ENCODE measurements at regions not wholly inside any gene's neighbourhood (a gene's known extent, or its start where the extent isn't known, plus 50 kb on each side); places are given as distances from the start of the nearest gene placed in this dataset.

- Histone ChIP-seq H3K9ac (ENCODE audit: low read depth, low read length) (no peak overlapping the region), H3K9me3 (ENCODE audit: control insufficient read depth, insufficient read depth, low read length) (no peaks in the 10 kb centered on the region), H3K4me1 (ENCODE audit: insufficient read depth, low read length) (no peaks in the 10 kb centered on the region), H3K36me3 (ENCODE audit: insufficient read depth, low read length) (no peaks in the 10 kb centered on the region)
These were observed 203.7 kb upstream of the SLC24A2 start for GRCh38 chr9:19992556-19992955.

- H3K4me1 ChIP-seq (ENCODE audit: insufficient read depth, low read length): no peaks in the 10 kb centered on the region; the same call in 1 of the 2 replicates
These were observed 200.4 kb upstream of the SLC24A2 start for GRCh38 chr9:19989213-19989612.

GRCh38 chr9:19988281-19988680, 199.4 kb upstream of the SLC24A2 start:
- Histone ChIP-seq H3K4me1 (ENCODE audit: insufficient read depth, low read length) (no peaks in the 10 kb centered on the region; the same call in 1 of the 2 replicates), H3K9ac (ENCODE audit: low read depth, low read length) (no peak overlapping the region), H3K36me3 (ENCODE audit: insufficient read depth, low read length) (no peaks in the 10 kb centered on the region), H3K9me3 (ENCODE audit: control insufficient read depth, insufficient read depth, low read length) (no peaks in the 10 kb centered on the region)

More at GRCh38 chr9:19989213-19989612, 200.4 kb upstream of the SLC24A2 start:
- no peak overlapping the region for H3K9ac ChIP-seq (ENCODE audit: low read depth, low read length)
- H3K36me3 ChIP-seq (ENCODE audit: insufficient read depth, low read length): no peaks in the 10 kb centered on the region
- H3K9me3 ChIP-seq (ENCODE audit: control insufficient read depth, insufficient read depth, low read length): no peaks in the 10 kb centered on the region

GRCh38 chr9:19985081-19985480, 196.2 kb upstream of the SLC24A2 start:
- no peaks in the 10 kb centered on the region for H3K9me3 ChIP-seq (ENCODE audit: control insufficient read depth, insufficient read depth, low read length)
- no peak overlapping the region for H3K9ac ChIP-seq (ENCODE audit: low read depth, low read length)
- H3K4me1 ChIP-seq (ENCODE audit: insufficient read depth, low read length): no peaks in the 10 kb centered on the region; the same call in 1 of the 2 replicates
- H3K36me3 ChIP-seq (ENCODE audit: insufficient read depth, low read length): no peaks in the 10 kb centered on the region

GRCh38 chr9:19976226-19976625, 187.4 kb upstream of the SLC24A2 start:
- Histone ChIP-seq H3K4me1 (ENCODE audit: insufficient read depth, low read length) (no peaks in the 10 kb centered on the region), H3K36me3 (ENCODE audit: insufficient read depth, low read length) (0 out of 2 replicates have a peak, but pooled peaks cover 3% of the 10 kb centered on the region), H3K9ac (ENCODE audit: low read depth, low read length) (no peak overlapping the region), H3K9me3 (ENCODE audit: control insufficient read depth, insufficient read depth, low read length) (no peaks in the 10 kb centered on the region)

GRCh38 chr9:19975499-19975898, 186.7 kb upstream of the SLC24A2 start:
- Histone ChIP-seq H3K4me1 (ENCODE audit: insufficient read depth, low read length) (no peaks in the 10 kb centered on the region), H3K9me3 (ENCODE audit: control insufficient read depth, insufficient read depth, low read length) (no peaks in the 10 kb centered on the region), H3K36me3 (ENCODE audit: insufficient read depth, low read length) (0 out of 2 replicates have a peak, but pooled peaks cover 3% of the 10 kb centered on the region), H3K9ac (ENCODE audit: low read depth, low read length) (no peak overlapping the region)

GRCh38 chr9:19969721-19970120, 180.9 kb upstream of the SLC24A2 start:
- Histone ChIP-seq H3K9me3 (ENCODE audit: control insufficient read depth, insufficient read depth, low read length) (no peaks in the 10 kb centered on the region), H3K36me3 (ENCODE audit: insufficient read depth, low read length) (no peaks in the 10 kb centered on the region), H3K9ac (ENCODE audit: low read depth, low read length) (no peak overlapping the region), H3K4me1 (ENCODE audit: insufficient read depth, low read length) (peaks cover 24% of the 10 kb centered on the region)

- Histone ChIP-seq H3K9me3 (ENCODE audit: control insufficient read depth, insufficient read depth, low read length) (no peaks in the 10 kb centered on the region), H3K9ac (ENCODE audit: low read depth, low read length) (no peak overlapping the region), H3K4me1 (ENCODE audit: insufficient read depth, low read length) (peaks cover 24% of the 10 kb centered on the region), H3K36me3 (ENCODE audit: insufficient read depth, low read length) (no peaks in the 10 kb centered on the region)
These were observed 179.1 kb upstream of the SLC24A2 start for GRCh38 chr9:19967888-19968459.

GRCh38 chr9:19967216-19967887, 178.5 kb upstream of the SLC24A2 start:
- Histone ChIP-seq H3K4me1 (ENCODE audit: insufficient read depth, low read length) (peaks cover 24% of the 10 kb centered on the region), H3K9me3 (ENCODE audit: control insufficient read depth, insufficient read depth, low read length) (no peaks in the 10 kb centered on the region), H3K9ac (ENCODE audit: low read depth, low read length) (no peak overlapping the region), H3K36me3 (ENCODE audit: insufficient read depth, low read length) (no peaks in the 10 kb centered on the region)

- Histone ChIP-seq H3K4me1 (ENCODE audit: insufficient read depth, low read length) (peaks cover 24% of the 10 kb centered on the region), H3K9me3 (ENCODE audit: control insufficient read depth, insufficient read depth, low read length) (no peaks in the 10 kb centered on the region), H3K9ac (ENCODE audit: low read depth, low read length) (no peak overlapping the region), H3K36me3 (ENCODE audit: insufficient read depth, low read length) (no peaks in the 10 kb centered on the region)
These were observed 176.5 kb upstream of the SLC24A2 start for GRCh38 chr9:19965336-19965735.

- Histone ChIP-seq H3K36me3 (ENCODE audit: insufficient read depth, low read length) (no peaks in the 10 kb centered on the region), H3K9me3 (ENCODE audit: control insufficient read depth, insufficient read depth, low read length) (no peaks in the 10 kb centered on the region), H3K4me1 (ENCODE audit: insufficient read depth, low read length) (no peaks in the 10 kb centered on the region), H3K9ac (ENCODE audit: low read depth, low read length) (no peak overlapping the region)
These were observed 159.2 kb upstream of the SLC24A2 start for GRCh38 chr9:19947996-19948395.

- Histone ChIP-seq H3K9me3 (ENCODE audit: control insufficient read depth, insufficient read depth, low read length) (no peaks in the 10 kb centered on the region), H3K4me1 (ENCODE audit: insufficient read depth, low read length) (no peaks in the 10 kb centered on the region), H3K9ac (ENCODE audit: low read depth, low read length) (no peak overlapping the region), H3K36me3 (ENCODE audit: insufficient read depth, low read length) (no peaks in the 10 kb centered on the region)
These were observed 157.7 kb upstream of the SLC24A2 start for GRCh38 chr9:19946441-19947109.

- Histone ChIP-seq H3K9me3 (ENCODE audit: control insufficient read depth, insufficient read depth, low read length) (no peaks in the 10 kb centered on the region), H3K9ac (ENCODE audit: low read depth, low read length) (no peak overlapping the region), H3K36me3 (ENCODE audit: insufficient read depth, low read length) (no peaks in the 10 kb centered on the region), H3K4me1 (ENCODE audit: insufficient read depth, low read length) (no peaks in the 10 kb centered on the region)
These were observed 153.0 kb upstream of the SLC24A2 start for GRCh38 chr9:19941874-19942273.

GRCh38 chr9:19940811-19941535, 152.1 kb upstream of the SLC24A2 start:
- H3K36me3 ChIP-seq (ENCODE audit: insufficient read depth, low read length): no peaks in the 10 kb centered on the region
- H3K4me1 ChIP-seq (ENCODE audit: insufficient read depth, low read length): no peaks in the 10 kb centered on the region
- no peak overlapping the region for H3K9ac ChIP-seq (ENCODE audit: low read depth, low read length)
- H3K9me3 ChIP-seq (ENCODE audit: control insufficient read depth, insufficient read depth, low read length): no peaks in the 10 kb centered on the region
